SIG-M5 treated with dmso at 0.1 percent for 504 hours (cell line): ENCODE measurements at regions not wholly inside any gene's neighbourhood (a gene's known extent, or its start where the extent isn't known, plus 50 kb on each side); places are given as distances from the start of the nearest gene placed in this dataset.
"Not testable (repeated sequence)": the region's sequence is repeated elsewhere in the genome, so short reads cannot be mapped to it uniquely, and the experiment has no call there.

ENCODE experiments used
- DNase-seq: peaks from one replicate; lab custom pipeline; 2025; ENCODE audit not compliant: unreplicated experiment; lab: John Stamatoyannopoulos, UW

DNA sequence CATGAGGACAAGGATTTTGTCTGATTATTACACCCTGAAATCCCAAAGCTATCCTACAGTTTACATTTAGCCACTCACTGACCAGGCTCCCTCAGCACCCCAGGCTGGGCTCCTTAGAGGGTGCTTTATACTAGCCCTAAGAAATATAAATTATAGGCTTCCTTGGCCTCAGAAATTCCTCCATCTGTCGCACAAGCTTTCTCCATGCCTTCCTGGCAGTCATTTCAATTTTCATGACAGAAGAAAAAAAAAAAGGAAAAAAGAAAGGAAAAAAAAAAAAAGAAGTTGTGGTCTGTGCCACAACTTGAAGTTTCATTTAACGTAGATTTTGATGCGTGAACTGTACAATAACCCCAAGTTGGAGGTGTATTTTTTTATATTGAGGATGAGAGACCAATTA is 719.5 kb downstream of the BCL11A start:
- DNase-seq: no peak

GRCh38 chr2:59830601-59831000 is 722.9 kb downstream of the BCL11A start:
- DNase-seq: no peak

DNA sequence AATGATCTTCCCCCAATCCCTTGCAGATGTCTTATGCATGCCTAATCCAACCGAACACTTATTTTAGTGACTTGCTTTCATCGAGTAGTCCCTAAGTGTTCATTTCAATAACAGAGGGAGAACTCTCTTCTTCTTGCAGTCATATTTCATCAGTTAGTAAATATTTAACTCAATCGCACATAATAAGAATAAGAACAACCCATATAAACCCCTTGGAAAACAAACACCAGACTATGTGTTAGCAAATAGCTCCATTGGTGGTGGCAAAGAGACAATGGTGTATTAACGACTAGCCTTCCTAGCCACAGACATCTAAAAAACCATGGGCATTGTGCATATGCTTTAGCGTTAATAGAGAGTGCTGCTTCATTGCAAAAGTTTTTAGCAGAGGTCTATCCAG is 725.8 kb downstream of the BCL11A start:
- DNase-seq: no peak

- no peak for DNase-seq
These were observed 727.3 kb downstream of the BCL11A start for GRCh38 chr2:59826177-59826576.

DNA sequence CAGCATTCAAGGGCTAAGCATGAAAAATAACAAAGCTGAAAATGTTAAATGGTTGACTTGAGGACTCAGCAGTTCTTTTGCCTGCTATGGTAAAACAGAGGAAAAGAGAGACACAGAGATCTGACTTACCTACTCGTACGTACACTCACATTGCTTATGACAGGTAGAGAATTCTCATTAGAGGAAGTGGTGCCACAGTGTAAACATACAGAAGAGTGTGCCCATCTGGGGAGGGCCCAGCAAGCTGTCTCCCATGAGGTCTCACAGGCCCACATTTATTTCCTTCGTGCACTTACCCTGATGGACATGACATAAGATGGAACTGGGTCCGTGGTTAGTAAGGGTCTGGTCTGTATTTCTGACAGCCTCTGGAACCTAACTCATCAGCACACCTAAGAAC is 729.1 kb downstream of the BCL11A start:
- no peak for DNase-seq

- DNase-seq: no peak
These were observed 737.4 kb downstream of the BCL11A start for GRCh38 chr2:59816075-59816474.

GRCh38 chr2:59810283-59810682 is 743.2 kb downstream of the BCL11A start:
- not testable (repeated sequence) for DNase-seq

- DNase-seq: no peak
These were observed 747.0 kb downstream of the BCL11A start for GRCh38 chr2:59806486-59806885.

DNA sequence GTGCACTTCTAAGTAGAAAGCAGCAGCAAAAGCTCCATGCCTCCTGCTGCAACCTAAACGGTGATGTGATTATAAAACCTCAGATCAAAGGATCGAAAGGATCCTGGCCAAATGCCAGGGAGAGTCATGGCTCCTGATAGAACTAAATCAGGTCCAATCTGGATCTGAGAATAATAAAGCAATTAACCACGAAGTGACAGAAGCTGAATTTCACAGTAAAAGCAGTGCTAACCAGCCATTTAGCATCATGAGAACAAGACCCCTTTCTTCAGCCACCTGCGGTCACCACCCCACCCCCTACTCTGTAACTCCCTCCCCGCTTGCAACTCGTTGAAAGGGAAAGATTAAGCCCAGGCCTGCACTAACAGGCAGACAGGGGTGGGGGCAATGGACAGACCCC is 748.7 kb downstream of the BCL11A start:
- no peak for DNase-seq

GRCh38 chr2:59803586-59803985 is 749.9 kb downstream of the BCL11A start:
- no peak for DNase-seq

DNA sequence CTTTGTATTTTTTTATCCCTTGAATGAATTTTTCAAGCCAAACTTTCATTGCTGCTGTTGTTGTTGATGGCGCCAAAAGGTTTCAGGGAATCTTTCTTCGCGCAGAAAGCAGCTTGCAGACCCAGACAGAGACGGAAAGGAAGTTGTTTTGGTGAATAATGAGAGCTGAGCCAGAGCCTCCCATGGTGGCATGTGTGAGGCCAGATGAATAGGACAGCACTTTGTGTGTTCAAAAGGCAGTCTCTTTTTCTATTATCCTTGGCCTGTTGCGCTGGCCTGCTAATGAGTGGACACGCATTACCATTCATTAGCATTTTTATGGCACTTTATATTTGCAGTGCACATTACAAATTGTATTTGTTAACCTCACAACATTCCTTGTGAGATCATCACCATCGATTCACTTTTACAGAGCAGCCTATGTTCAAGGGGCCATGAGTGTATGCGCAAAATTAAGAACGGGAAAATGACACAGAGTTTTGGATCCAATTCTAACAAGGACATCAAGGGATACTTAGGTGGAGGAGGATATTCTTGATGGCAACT is 754.7 kb downstream of the BCL11A start:
- DNase-seq: no peak

DNA sequence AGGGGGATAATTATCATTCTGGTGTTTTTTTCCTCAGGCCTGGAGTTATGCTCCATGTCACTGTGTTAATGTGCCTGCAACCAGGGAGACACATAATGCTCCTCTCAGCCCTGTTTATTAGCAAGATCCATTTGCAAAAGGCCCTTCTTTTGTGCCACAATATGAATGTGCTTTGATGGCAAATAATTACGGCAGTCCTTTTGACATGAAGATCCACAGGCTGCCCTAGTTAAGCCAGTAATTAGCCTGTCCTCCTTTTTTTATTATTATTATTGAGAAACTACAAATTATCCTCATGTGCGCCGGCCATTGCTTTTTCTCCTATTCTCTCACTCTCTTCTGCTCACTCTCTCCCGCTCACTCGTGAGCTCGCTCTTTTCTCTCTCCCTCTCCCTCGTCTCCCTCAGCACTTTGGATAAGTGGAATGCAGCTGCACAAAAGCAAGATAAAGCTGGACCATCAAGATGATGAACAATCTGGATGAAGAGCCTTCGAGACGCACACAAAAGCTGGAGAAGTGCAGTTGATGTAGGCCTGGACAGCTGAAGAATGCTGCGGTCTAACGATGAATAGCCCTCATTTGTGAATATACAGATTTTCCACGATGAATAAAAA is 762.3 kb downstream of the BCL11A start:
- no peak for DNase-seq

- DNase-seq: no peak
These were observed 763.1 kb downstream of the BCL11A start for GRCh38 chr2:59790186-59791003.

GRCh38 chr2:59789523-59789922 is 763.9 kb downstream of the BCL11A start:
- no peak for DNase-seq

- DNase-seq: no peak
These were observed 766.4 kb downstream of the BCL11A start for GRCh38 chr2:59787095-59787494.

- DNase-seq: no peak
These were observed 766.8 kb downstream of the BCL11A start for GRCh38 chr2:59786684-59787083.

- DNase-seq: peak; percentile 39
These were observed 773.9 kb downstream of the BCL11A start for GRCh38 chr2:59779571-59779970.

- DNase-seq: no peak
These were observed 776.3 kb downstream of the BCL11A start for GRCh38 chr2:59777120-59777519.

GRCh38 chr2:59776726-59777008 is 776.8 kb downstream of the BCL11A start:
- no peak for DNase-seq

DNA sequence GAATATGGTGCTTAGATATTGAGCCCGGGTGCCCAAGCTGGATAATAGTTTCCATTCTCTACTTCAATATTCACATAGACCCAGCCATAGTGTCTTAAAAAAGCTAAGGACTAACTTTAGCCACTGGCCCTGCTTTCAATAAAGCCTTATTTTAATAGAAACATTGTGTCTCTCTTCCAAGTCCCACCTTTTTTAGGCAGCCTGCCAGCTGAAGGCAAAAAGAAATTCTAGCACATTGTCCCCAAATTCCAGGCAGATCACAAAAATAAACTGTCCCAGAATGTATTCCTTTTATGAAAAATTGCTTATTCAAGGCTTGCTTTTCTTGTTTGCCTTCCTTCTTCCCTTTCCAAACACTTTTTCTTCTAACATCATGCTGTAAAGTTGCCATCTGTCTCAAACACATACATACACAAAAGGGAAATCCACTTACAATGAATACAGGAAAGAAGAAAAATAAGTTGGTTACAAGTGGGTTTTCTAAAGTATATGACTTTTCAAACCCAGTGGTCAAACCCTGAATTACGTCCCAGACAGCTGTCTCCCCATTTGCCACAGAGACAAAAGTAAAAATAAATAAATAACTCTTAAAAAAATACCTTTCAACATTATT is 778.5 kb downstream of the BCL11A start:
- DNase-seq: no peak

- no peak for DNase-seq
These were observed 782.8 kb downstream of the BCL11A start for GRCh38 chr2:59770651-59771050.

DNA sequence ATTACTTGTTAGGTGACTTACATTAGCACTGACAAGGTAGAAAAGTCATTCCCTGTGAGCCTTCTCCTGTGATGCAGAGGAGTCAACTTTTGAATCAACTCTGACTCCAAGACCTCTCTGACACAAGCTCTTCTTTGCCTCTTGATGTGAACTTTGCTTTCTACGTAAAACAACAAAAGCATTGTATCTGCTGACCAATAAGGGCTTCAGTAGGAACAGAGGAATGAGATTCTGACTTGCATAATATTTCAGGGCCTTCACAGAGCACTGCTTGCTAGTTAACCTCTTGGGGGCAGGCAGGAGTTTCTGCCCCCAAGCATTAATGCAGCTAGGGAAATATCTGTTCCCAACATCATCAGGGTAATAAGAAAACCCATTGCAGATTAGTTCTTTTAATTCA is 791.5 kb downstream of the BCL11A start:
- no peak for DNase-seq
